ENCODE measurements at regions not wholly inside any gene's neighbourhood (a gene's known extent, or its start where the extent isn't known, plus 50 kb on each side); places are given as distances from the start of the nearest gene placed in this dataset.

DNA sequence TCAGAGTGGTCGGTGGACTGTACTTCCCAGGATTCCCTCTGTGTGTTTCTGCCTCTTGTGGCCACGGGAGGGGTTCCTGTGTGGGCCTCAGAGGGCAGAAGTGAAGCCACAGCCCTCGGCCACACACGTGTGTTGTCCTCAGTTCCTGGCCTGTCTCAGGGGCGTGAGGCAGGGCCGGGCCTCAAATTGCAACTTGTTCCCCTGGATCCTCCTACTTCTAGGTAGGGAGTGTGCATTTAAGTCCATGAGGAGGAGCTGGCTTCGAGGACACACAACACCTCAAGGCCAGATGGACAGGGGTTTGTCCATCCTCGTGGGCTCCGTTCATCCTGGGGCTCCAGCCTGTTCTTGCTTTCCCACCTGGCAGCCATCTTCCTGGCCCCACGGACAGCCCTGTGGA, 573.0 kb downstream of the TBC1D22A start:
- no peak for DNase-seq (ENCODE audit: low spot score)
- no peak for ATAC-seq (ENCODE audit: low read depth)
- Histone ChIP-seq H3K27ac (ENCODE audit: poor library complexity, severe bottlenecking) (no peak overlapping the region), H3K4me3 (ENCODE audit: severe bottlenecking) (no peak overlapping the region), H3K36me3 (ENCODE audit: low read depth) (no peaks in the 10 kb centered on the region), H3K9me3 (ENCODE audit: severe bottlenecking) (peaks cover 2% of the 10 kb centered on the region), H3K27me3 (ENCODE audit: insufficient read depth, poor library complexity, severe bottlenecking) (no peaks in the 10 kb centered on the region), H3K4me1 (ENCODE audit: insufficient read depth, poor library complexity, severe bottlenecking) (no peaks in the 10 kb centered on the region)
- TF ChIP-seq, protein P1, sequence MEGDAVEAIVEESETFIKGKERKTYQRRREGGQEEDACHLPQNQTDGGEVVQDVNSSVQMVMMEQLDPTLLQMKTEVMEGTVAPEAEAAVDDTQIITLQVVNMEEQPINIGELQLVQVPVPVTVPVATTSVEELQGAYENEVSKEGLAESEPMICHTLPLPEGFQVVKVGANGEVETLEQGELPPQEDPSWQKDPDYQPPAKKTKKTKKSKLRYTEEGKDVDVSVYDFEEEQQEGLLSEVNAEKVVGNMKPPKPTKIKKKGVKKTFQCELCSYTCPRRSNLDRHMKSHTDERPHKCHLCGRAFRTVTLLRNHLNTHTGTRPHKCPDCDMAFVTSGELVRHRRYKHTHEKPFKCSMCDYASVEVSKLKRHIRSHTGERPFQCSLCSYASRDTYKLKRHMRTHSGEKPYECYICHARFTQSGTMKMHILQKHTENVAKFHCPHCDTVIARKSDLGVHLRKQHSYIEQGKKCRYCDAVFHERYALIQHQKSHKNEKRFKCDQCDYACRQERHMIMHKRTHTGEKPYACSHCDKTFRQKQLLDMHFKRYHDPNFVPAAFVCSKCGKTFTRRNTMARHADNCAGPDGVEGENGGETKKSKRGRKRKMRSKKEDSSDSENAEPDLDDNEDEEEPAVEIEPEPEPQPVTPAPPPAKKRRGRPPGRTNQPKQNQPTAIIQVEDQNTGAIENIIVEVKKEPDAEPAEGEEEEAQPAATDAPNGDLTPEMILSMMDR (IDR thresholded peaks at IDR 0.05; ENCODE audit: poor library complexity, severe bottlenecking), result no peak

DNA sequence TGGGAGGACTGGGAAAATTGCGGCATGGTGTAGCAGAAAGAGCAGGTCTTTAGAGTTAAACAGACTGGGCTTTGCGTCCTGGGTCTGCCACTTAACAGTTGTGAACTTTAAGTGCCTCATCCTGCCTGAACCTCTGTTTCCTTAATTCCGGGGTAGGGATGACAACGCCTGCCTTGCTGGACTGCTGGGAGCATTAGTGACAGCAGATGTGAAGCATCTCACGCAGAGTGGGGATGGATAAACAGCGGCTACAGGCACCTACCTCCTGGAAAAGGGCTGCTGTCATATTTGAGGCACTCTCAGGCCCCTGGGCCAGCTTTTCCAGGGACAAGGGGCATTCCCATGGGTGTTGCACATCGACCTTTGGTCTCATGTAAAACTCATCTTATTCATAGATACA, 572.2 kb downstream of the TBC1D22A start:
- no peaks in the 10 kb centered on the region for H3K36me3 ChIP-seq (ENCODE audit: low read depth)
- ATAC-seq (ENCODE audit: low read depth) (no peak), DNase-seq (ENCODE audit: low spot score) (no peak)
- no peaks in the 10 kb centered on the region for H3K9me3 ChIP-seq (ENCODE audit: severe bottlenecking)
- H3K4me1 ChIP-seq (ENCODE audit: insufficient read depth, poor library complexity, severe bottlenecking), result no peaks in the 10 kb centered on the region
- TF ChIP-seq, protein P1 (IDR thresholded peaks at IDR 0.05; ENCODE audit: poor library complexity, severe bottlenecking), result no peak
- no peak overlapping the region for H3K27ac ChIP-seq (ENCODE audit: poor library complexity, severe bottlenecking)
- no peak overlapping the region for H3K4me3 ChIP-seq (ENCODE audit: severe bottlenecking)
- no peaks in the 10 kb centered on the region for H3K27me3 ChIP-seq (ENCODE audit: insufficient read depth, poor library complexity, severe bottlenecking)

DNA sequence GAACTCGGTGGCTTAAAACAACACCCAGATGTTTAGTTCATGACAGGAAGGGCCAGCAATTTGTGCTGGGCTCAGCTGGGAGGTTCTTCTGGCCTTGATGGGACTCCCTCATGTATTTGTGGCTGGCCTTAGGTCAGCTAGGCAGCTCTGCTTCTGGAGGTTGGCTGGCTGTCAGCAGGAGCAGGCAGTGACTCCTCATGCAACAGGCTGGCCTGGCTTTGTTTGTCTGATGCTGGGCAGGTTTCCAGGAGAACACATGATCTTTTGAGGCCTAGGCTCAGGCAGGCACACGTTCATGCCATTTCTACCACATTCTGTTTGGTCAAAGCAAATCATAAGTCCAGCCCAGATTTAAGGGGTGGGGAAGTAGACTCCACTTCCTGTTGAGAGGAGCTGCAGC, 571.2 kb downstream of the TBC1D22A start:
- TF ChIP-seq, protein P1 (IDR thresholded peaks at IDR 0.05; ENCODE audit: poor library complexity, severe bottlenecking), result no peak
- Histone ChIP-seq H3K4me1 (ENCODE audit: insufficient read depth, poor library complexity, severe bottlenecking) (peaks cover 7% of the 10 kb centered on the region), H3K36me3 (ENCODE audit: low read depth) (no peaks in the 10 kb centered on the region), H3K27me3 (ENCODE audit: insufficient read depth, poor library complexity, severe bottlenecking) (no peaks in the 10 kb centered on the region), H3K9me3 (ENCODE audit: severe bottlenecking) (no peaks in the 10 kb centered on the region), H3K27ac (ENCODE audit: poor library complexity, severe bottlenecking) (no peak overlapping the region), H3K4me3 (ENCODE audit: severe bottlenecking) (no peak overlapping the region)
- ATAC-seq (ENCODE audit: low read depth) (no peak), DNase-seq (ENCODE audit: low spot score) (no peak)

DNA sequence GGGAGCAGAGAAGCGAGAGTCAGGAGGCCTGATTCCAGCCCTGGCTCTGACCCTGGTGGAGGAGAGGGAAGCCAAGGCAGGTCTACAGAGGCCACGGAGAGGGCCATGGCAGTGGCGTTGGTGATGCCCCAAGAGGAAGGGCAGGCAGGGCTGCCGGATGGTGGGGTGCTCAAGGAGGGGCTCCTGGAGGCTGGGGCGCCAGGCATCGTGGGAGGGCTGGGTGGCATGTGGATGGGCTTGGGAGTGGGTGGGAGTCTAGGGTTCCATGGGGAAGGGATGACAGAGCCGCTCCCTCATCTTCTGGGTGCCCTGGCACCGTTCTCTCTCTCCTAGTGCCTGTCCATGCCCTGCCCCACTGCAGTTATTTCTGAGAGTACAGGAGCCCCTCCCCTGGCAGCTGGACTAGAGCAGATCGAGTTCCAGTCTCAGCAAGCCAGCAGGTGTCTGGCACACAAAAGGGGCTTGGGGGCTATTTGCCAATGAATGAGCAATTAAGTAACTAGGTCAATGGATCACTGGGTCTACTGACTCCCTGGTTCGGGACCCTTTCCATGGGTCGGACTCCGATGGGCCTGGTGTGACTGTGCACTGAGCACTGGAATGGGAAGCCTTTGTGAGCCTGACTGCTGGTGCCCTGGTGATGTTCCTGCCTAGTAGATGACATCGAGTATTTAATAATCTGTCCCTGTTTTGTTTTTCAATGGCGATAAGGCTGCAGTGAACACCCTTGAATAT, 570.0 kb downstream of the TBC1D22A start:
- Histone ChIP-seq H3K4me1 (ENCODE audit: insufficient read depth, poor library complexity, severe bottlenecking) (peaks cover 10% of the 10 kb centered on the region), H3K27me3 (ENCODE audit: insufficient read depth, poor library complexity, severe bottlenecking) (no peaks in the 10 kb centered on the region), H3K36me3 (ENCODE audit: low read depth) (no peaks in the 10 kb centered on the region), H3K27ac (ENCODE audit: poor library complexity, severe bottlenecking) (no peak overlapping the region), H3K9me3 (ENCODE audit: severe bottlenecking) (no peaks in the 10 kb centered on the region), H3K4me3 (ENCODE audit: severe bottlenecking) (no peak overlapping the region)
- ATAC-seq (ENCODE audit: low read depth), result no peak
- no peak for DNase-seq (ENCODE audit: low spot score)
- TF ChIP-seq, protein P1 (IDR thresholded peaks at IDR 0.05; ENCODE audit: poor library complexity, severe bottlenecking), result no peak

DNA sequence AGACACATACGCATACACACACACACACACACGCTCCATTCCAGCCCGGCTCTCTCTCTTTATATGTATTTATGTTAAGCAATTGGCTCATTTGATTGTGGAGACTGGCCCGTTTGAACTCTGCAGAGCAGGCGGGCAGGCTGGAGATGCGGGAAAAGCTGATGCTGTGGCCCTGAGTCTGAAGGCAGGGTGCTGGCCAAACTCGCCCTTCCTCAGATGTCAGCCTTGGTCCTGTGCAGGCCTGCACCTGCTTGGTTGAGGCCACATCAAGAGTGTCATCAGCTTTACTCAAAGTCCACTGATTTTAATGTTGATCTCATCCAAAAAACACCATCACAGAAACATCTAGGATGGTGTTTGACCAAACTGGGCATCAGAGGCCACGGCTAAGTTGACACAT, 569.3 kb downstream of the TBC1D22A start:
- no peak for ATAC-seq (ENCODE audit: low read depth)
- Histone ChIP-seq H3K36me3 (ENCODE audit: low read depth) (no peaks in the 10 kb centered on the region), H3K27me3 (ENCODE audit: insufficient read depth, poor library complexity, severe bottlenecking) (no peaks in the 10 kb centered on the region), H3K9me3 (ENCODE audit: severe bottlenecking) (no peaks in the 10 kb centered on the region), H3K27ac (ENCODE audit: poor library complexity, severe bottlenecking) (no peak overlapping the region), H3K4me3 (ENCODE audit: severe bottlenecking) (no peak overlapping the region), H3K4me1 (ENCODE audit: insufficient read depth, poor library complexity, severe bottlenecking) (peaks cover 10% of the 10 kb centered on the region)
- DNase-seq (ENCODE audit: low spot score), result no peak
- TF ChIP-seq, protein P1 (IDR thresholded peaks at IDR 0.05; ENCODE audit: poor library complexity, severe bottlenecking), result no peak
